ENCODE measurements at regions not wholly inside any gene's neighbourhood (a gene's known extent, or its start where the extent isn't known, plus 50 kb on each side); places are given as distances from the start of the nearest gene placed in this dataset.

DNA sequence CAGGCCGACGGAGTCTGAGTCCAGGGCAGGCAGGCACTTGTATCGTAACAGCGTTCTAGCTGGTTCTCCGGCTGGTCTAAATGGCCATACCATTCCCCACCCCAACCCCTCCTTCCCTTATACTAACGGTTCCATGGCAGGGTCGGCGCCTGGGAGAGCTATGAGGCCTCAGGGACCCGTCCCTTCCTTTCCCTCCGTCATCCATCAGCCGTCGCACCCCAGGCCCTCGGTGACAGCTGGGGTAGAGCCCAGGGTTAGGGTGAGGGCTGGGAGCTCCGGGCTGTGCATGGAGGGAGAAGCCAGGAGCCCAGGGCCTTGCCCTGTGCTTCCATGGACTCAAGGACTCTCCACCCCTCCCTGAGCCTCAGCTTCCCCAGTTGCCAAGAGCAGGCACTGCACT lies 101.4 kb downstream of the RBFOX3 start:
- no peak for TF ChIP-seq GATA2 (IDR thresholded peaks at IDR 0.05; ENCODE audit: low read depth, low read length)
- no peak for TF ChIP-seq GATA3 (IDR thresholded peaks at IDR 0.05; ENCODE audit: low read depth, low read length)

Data from SH-SY5Y (cell line).